ENCODE measurements at regions not wholly inside any gene's neighbourhood (a gene's known extent, or its start where the extent isn't known, plus 50 kb on each side); places are given as distances from the start of the nearest gene placed in this dataset.

DNA sequence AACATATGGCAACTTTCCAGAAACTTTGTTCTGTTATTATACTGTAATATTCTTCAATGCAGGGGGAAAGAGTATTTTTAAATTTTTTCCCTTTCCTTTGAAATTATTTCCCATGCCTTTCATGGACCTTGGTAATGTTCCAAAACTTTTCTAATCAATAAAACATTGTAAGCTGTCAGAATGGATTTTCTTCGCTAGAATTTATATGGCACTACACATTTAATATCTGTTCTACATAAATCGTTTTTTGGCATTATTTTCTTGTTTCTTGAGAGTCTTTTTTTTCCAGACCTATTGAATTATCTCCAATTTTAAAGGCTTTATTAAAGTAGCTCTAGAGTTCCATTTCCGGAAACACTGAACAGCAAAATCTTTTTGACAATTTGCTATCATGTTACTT lies 249.0 kb downstream of the TMEM167A start (continued):
- TF ChIP-seq SRSF1 (optimal IDR thresholded peaks at IDR 0.05; ENCODE audit: low read depth, low read length) (no peak), SIN3B (IDR thresholded peaks at IDR 0.05; ENCODE audit: low read length) (no peak), ZNF333 (CRISPR knock-in tag; IDR thresholded peaks at IDR 0.05; ENCODE audit: borderline replicate concordance) (no peak), NCOA5 (CRISPR knock-in tag; IDR thresholded peaks at IDR 0.05) (no peak)

GRCh38 chr5:82827651-82828050 lies 249.5 kb downstream of the TMEM167A start:
- TF ChIP-seq ZNF292 (CRISPR knock-in tag; IDR thresholded peaks at IDR 0.05; ENCODE audit: borderline replicate concordance, low read depth) (no peak), ZNF10 (CRISPR knock-in tag; IDR thresholded peaks at IDR 0.05; ENCODE audit: borderline replicate concordance, low read depth) (no peak), ZNF501 (CRISPR knock-in tag; IDR thresholded peaks at IDR 0.05) (no peak), SETDB1 (CRISPR knock-in tag; IDR thresholded peaks at IDR 0.05; ENCODE audit: borderline replicate concordance) (no peak), TGIF2 (CRISPR knock-in tag; IDR thresholded peaks at IDR 0.05) (no peak), MAX (IDR thresholded peaks at IDR 0.05) (no peak), HNF1B (CRISPR knock-in tag; IDR thresholded peaks at IDR 0.05) (no peak), PHF21A (CRISPR knock-in tag; IDR thresholded peaks at IDR 0.05) (no peak), IRX3 (CRISPR knock-in tag; IDR thresholded peaks at IDR 0.05; ENCODE audit: borderline replicate concordance, low read depth) (no peak), ARID3A (IDR thresholded peaks at IDR 0.05; ENCODE audit: low read depth, low read length) (no peak), GZF1 (CRISPR knock-in tag; IDR thresholded peaks at IDR 0.05) (no peak), NFIC (IDR thresholded peaks at IDR 0.05; ENCODE audit: low read length) (no peak)
- TF ChIP-seq, protein P1, sequence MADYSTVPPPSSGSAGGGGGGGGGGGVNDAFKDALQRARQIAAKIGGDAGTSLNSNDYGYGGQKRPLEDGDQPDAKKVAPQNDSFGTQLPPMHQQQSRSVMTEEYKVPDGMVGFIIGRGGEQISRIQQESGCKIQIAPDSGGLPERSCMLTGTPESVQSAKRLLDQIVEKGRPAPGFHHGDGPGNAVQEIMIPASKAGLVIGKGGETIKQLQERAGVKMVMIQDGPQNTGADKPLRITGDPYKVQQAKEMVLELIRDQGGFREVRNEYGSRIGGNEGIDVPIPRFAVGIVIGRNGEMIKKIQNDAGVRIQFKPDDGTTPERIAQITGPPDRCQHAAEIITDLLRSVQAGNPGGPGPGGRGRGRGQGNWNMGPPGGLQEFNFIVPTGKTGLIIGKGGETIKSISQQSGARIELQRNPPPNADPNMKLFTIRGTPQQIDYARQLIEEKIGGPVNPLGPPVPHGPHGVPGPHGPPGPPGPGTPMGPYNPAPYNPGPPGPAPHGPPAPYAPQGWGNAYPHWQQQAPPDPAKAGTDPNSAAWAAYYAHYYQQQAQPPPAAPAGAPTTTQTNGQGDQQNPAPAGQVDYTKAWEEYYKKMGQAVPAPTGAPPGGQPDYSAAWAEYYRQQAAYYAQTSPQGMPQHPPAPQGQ (CRISPR knock-in tag; IDR thresholded peaks at IDR 0.05; ENCODE audit: borderline replicate concordance), result no peak
- FAIRE-seq, result no peak
- H3K36me3 ChIP-seq (replicated peaks in 1 of 2; ENCODE audit: control insufficient read depth in 1 of 2, insufficient read depth in 2 of 2, low read length in 2 of 2), result no peaks in the 10 kb centered on the region
- intact Hi-C loops (cut with micrococcal nuclease; ENCODE audit: unreplicated experiment), result no loop called here
- ChIA-PET CTCF (ENCODE audit: low intra/inter-chr PET ratio, low total read pairs) (no interaction called here), POLR2A (no interaction called here)
- H2AFZ ChIP-seq (ENCODE audit: low read length), result no peak overlapping the region
- H3K4me3 ChIP-seq (replicated peaks in 1 of 3; ENCODE audit: insufficient read depth in 1 of 3, low read depth in 2 of 3, low read length in 3 of 3), result no peak overlapping the region
- no peaks in the 10 kb centered on the region for H4K20me1 ChIP-seq (ENCODE audit: insufficient read depth, low read length)
- H3K4me1 ChIP-seq (ENCODE audit: insufficient read depth, low read length), result no peaks in the 10 kb centered on the region
- no peak for ATAC-seq
- no peaks in the 10 kb centered on the region for H3K9me3 ChIP-seq (ENCODE audit: low read length)
- no peak overlapping the region for H3K27ac ChIP-seq (ENCODE audit: extremely low read length, insufficient read depth, low read length)
- no peak overlapping the region for H3K9ac ChIP-seq (ENCODE audit: insufficient read depth, low read depth, low read length)
- WGBS (ENCODE audit: low lambda C conversion rate), result 36% methylated on average over 5 of the region's 5 CpGs
- no peaks in the 10 kb centered on the region; a peak in 1 of 5 replicates for H3K27me3 ChIP-seq (ENCODE audit: control insufficient read depth in 1 of 2, insufficient read depth in 2 of 2, low read length in 2 of 2)
- no peak overlapping the region for H3K4me2 ChIP-seq (ENCODE audit: low read depth, low read length)
- in situ Hi-C loops (cut with HindIII; ENCODE audit: extremely low pct_ligation_motif_present, low pct_unique_long_range_greater_than_20kb), result no loop called here
- BruUV-seq (replicated peaks), result no TSS peak
- no peaks in the 10 kb centered on the region for H3K79me2 ChIP-seq (ENCODE audit: insufficient read depth, low read length)
- DNase-seq (ENCODE audit: low spot score), result no peak

Data from HepG2 (cell line).